ENCODE measurements at regions not wholly inside any gene's neighbourhood (a gene's known extent, or its start where the extent isn't known, plus 50 kb on each side); places are given as distances from the start of the nearest gene placed in this dataset.

DNA sequence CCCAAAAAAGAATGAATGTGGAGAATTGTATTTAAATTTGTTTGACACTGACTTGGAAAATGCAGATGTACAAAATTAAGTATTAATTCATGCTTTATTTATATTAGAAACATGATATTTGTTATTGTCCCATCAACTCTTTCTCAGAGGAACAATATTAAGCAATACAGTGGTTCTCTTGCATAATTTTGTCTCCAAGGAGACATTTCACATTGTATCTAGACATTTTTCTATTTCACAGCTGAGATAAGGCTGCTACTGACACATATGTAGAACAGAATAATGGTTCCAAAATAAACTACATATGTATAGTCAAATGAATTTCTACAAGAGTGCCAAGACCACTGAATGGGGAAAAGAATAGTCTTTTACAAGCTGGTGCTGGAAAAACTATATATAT, 427.9 kb upstream of the SPANXN1 start:
- TF ChIP-seq POLR2A (IDR thresholded peaks at IDR 0.05) = no peak
- TF ChIP-seq, protein P1, sequence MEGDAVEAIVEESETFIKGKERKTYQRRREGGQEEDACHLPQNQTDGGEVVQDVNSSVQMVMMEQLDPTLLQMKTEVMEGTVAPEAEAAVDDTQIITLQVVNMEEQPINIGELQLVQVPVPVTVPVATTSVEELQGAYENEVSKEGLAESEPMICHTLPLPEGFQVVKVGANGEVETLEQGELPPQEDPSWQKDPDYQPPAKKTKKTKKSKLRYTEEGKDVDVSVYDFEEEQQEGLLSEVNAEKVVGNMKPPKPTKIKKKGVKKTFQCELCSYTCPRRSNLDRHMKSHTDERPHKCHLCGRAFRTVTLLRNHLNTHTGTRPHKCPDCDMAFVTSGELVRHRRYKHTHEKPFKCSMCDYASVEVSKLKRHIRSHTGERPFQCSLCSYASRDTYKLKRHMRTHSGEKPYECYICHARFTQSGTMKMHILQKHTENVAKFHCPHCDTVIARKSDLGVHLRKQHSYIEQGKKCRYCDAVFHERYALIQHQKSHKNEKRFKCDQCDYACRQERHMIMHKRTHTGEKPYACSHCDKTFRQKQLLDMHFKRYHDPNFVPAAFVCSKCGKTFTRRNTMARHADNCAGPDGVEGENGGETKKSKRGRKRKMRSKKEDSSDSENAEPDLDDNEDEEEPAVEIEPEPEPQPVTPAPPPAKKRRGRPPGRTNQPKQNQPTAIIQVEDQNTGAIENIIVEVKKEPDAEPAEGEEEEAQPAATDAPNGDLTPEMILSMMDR (IDR thresholded peaks at IDR 0.05) = no peak
